ACC112 (cell line): ENCODE measurements at regions not wholly inside any gene's neighbourhood (a gene's known extent, or its start where the extent isn't known, plus 50 kb on each side); places are given as distances from the start of the nearest gene placed in this dataset.

Source experiments
- H2AFZ ChIP-seq: fragments of 200-600 bp; sonication (generic); one replicate; pipeline ENCODE4 v1.6.0; 2017; ENCODE audit warnings: antibody characterized with exemption, low read length; ENCODE audit not compliant: unreplicated experiment
- H3K27ac ChIP-seq: fragments of 200-600 bp; sonication (generic); 2 replicates; pipeline ENCODE4 v1.5.1; 2014; ENCODE audit warnings: low read depth, mild to moderate bottlenecking, antibody characterized with exemption, low read length, moderate library complexity
- H3K27me3 ChIP-seq: fragments of 200-600 bp; sonication (generic); 2 replicates; pipeline ENCODE4 v1.6.1; 2014; ENCODE audit warnings: mild to moderate bottlenecking, antibody characterized with exemption, low read length, moderate library complexity, mixed read lengths; ENCODE audit not compliant: insufficient read depth
- H3K36me3 ChIP-seq: fragments of 200-600 bp; sonication (generic); 2 replicates; pipeline ENCODE4 v1.6.1; 2016; ENCODE audit warnings: mild to moderate bottlenecking, antibody characterized with exemption, low read length, moderate library complexity, mixed read lengths; ENCODE audit not compliant: insufficient read depth
- H3K4me1 ChIP-seq: fragments of 200-600 bp; sonication (generic); one replicate; pipeline ENCODE4 v1.6.1; 2016; ENCODE audit warnings: low read length, mixed read lengths; ENCODE audit not compliant: insufficient read depth, unreplicated experiment, control insufficient read depth
- H3K4me3 ChIP-seq: fragments of 200-600 bp; sonication (generic); 2 replicates; pipeline ENCODE4 v1.5.1; 2014; ENCODE audit warnings: mild to moderate bottlenecking, low read depth, low read length
- H3K79me2 ChIP-seq: fragments of 200-600 bp; sonication (generic); one replicate; pipeline ENCODE4 v1.6.0; 2016; ENCODE audit warnings: low read length; ENCODE audit not compliant: control insufficient read depth, unreplicated experiment, insufficient read depth

DNA sequence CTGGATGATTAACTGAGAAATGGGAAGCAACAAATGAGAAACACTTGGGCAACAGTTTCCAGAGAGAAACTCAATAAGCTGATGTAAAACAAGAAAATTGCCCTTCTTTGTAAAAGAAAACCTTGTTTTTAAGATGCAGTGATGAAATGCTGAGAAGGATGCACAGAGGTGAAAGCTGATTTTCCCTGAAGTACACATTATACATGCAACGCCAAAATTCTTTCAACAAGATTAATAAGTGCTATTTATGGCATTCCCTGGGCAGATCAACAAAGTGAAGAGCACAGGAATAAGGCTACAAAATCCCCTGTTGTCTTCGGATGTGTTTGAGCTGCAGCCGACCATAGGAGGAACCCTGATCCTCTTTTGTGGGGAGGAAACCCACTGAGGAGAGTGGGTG is 208.0 kb upstream of the ANKH start:
- no peaks in the 10 kb centered on the region for H3K4me1 ChIP-seq
- no peak overlapping the region for H3K27ac ChIP-seq
- H3K79me2 ChIP-seq, result no peaks in the 10 kb centered on the region
- H3K36me3 ChIP-seq, result no peaks in the 10 kb centered on the region
- H3K4me3 ChIP-seq, result no peak overlapping the region
- peaks cover 45% of the 10 kb centered on the region for H3K27me3 ChIP-seq
- H2AFZ ChIP-seq, result no peak overlapping the region

DNA sequence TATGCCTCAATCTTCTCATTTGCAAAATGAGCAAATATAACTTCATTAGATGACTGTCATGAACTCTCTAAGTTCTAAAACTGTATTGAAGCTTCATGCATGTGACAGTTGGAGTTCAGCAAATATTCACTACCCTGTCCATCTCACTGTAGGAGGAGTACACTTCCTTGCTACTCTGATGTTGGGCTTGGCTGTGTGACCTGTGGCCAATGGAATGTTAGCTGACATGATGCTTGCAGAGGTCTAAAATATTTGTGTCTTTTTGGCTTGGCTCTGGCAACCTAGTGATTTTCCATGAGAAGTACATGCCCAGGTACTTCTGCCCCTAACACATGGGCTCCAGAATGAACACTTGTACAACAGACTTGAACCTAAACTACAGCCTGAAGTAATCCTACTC is 203.1 kb upstream of the ANKH start:
- no peaks in the 10 kb centered on the region for H3K36me3 ChIP-seq
- no peak overlapping the region for H2AFZ ChIP-seq
- H3K4me1 ChIP-seq, result no peaks in the 10 kb centered on the region
- no peak overlapping the region for H3K27ac ChIP-seq
- peaks cover 23% of the 10 kb centered on the region for H3K27me3 ChIP-seq
- H3K79me2 ChIP-seq, result no peaks in the 10 kb centered on the region
- H3K4me3 ChIP-seq, result no peak overlapping the region

DNA sequence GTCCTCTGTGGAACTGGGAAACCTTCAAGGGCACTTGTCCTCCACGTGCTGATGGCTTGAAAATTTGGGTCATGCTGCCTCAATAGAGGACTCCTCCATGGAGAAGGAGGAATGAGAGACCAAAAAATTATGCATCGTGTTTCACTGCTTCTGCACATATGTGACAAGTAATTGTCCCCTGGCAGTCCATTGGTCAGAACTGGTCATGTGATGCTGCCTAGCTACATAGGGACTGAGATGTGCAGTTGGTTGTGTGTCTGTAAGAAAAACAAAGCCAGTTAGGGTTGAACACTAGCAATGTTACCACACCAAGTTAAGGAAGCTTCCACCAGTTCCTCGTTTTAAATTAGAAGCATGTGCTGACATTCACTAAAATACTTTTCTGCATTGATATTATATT is 201.9 kb upstream of the ANKH start:
- H3K27me3 ChIP-seq, result peaks cover 19% of the 10 kb centered on the region
- no peaks in the 10 kb centered on the region for H3K4me1 ChIP-seq
- H3K4me3 ChIP-seq, result no peak overlapping the region
- no peaks in the 10 kb centered on the region for H3K79me2 ChIP-seq
- no peak overlapping the region for H2AFZ ChIP-seq
- no peak overlapping the region for H3K27ac ChIP-seq
- no peaks in the 10 kb centered on the region for H3K36me3 ChIP-seq

DNA sequence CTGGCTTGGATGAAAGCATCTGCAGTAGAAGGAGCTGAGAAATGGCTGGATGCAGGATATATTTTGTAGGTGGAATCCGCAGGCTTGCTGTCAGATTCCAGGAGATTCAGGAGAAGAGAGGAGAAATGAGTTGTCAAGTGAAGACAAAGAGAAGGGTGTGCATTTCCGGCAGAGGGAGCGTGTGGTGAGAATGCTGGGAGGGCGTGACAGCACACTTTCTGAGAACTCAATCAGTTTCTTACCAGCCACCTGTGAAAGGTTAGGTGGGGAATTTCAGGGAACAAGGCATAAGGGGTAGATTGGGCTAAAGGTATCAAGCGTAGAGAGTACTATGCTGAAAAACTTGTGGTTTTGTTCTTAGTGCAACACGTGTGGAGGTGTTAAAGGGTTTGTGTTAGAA is 199.3 kb upstream of the ANKH start:
- Histone ChIP-seq H3K4me1 (no peaks in the 10 kb centered on the region), H3K27ac (no peak overlapping the region), H3K79me2 (no peaks in the 10 kb centered on the region), H3K36me3 (no peaks in the 10 kb centered on the region), H2AFZ (no peak overlapping the region), H3K27me3 (peaks cover 5% of the 10 kb centered on the region), H3K4me3 (no peak overlapping the region)

DNA sequence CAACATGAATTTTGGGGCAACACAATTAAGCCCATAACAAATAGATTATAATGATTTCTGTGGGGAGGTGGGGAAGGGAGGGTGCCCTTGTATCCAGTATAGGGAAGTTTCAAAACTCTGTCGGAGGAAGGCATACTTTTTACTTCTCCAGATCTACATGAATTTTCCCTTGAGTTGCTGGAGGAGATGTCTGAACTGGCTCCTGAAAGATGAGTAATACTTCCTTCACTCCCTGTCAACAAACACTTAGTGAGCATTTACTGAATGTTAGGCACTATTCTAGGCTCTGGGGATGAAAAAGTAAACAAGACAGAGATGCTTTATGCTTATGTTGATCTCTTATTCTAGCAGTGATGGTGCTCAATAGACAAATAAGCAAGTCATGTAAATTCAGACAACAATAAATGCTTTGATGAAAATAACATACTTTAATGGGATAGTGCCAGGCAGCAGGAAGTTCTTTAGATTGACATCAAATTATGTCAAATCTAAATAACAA is 197.9 kb upstream of the ANKH start:
- Histone ChIP-seq H3K27ac (no peak overlapping the region), H3K79me2 (no peaks in the 10 kb centered on the region), H2AFZ (no peak overlapping the region), H3K4me3 (no peak overlapping the region), H3K4me1 (no peaks in the 10 kb centered on the region), H3K36me3 (no peaks in the 10 kb centered on the region), H3K27me3 (peaks cover 5% of the 10 kb centered on the region; the same call in 1 of the 2 replicates)

DNA sequence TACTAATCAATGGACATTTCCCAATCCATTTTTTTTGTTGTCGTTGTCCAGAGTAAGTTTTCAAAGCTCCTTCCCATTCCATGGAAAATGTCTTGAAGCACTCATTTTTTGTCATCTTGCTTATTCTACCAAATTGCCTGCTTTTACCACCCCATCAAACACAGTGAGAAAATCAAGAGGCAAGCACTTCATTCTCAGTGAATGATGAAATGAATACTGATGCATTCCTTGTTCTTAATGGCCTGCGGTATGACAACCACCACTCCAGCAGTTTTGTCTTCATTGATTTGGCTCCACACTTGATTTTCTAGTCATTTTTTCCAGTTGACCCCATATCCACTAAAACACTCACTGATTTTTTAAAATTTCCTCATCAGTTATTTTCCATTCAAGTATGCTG is 193.5 kb upstream of the ANKH start:
- Histone ChIP-seq H3K4me1 (no peaks in the 10 kb centered on the region), H3K27ac (no peak overlapping the region), H3K4me3 (no peak overlapping the region), H3K27me3 (no peaks in the 10 kb centered on the region), H2AFZ (no peak overlapping the region), H3K36me3 (no peaks in the 10 kb centered on the region), H3K79me2 (no peaks in the 10 kb centered on the region)

- no peaks in the 10 kb centered on the region for H3K27me3 ChIP-seq
- H3K4me1 ChIP-seq, result no peaks in the 10 kb centered on the region
- no peak overlapping the region for H3K4me3 ChIP-seq
- no peaks in the 10 kb centered on the region for H3K79me2 ChIP-seq
- no peak overlapping the region for H2AFZ ChIP-seq
- H3K36me3 ChIP-seq, result no peaks in the 10 kb centered on the region
- no peak overlapping the region for H3K27ac ChIP-seq
Observed at GRCh38 chr5:15064396-15064795, 192.8 kb upstream of the ANKH start.

DNA sequence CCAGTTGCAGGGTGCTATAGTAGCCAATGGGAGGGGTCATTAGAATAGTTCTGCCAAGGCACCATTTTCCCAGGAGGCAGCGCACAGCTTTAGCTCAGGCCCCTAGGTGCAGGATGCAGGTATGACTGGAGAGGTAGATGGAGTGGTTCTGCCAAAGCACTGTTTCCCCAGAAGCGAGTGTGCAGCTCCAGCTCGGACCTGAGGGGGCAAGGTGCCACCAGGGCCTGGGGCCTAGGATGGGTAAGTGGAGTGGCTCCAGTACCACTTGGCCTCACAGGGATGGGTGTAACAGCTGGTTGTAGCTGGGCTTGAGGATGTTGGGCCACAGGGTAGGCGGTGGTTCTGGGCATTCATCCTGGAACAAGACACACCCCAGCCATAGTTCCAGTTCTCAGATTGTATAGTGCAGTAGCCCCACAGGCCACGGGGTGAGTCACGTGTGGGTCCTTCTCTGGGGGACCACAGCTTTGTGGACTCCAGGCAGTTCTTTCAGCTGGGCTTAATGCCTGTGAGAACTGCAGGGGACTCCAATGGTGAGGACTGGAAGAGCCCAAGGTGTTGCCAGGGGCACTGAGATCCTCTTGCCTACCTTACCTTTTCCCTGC is 185.5 kb upstream of the ANKH start:
- Histone ChIP-seq H3K79me2 (no peaks in the 10 kb centered on the region), H3K36me3 (no peaks in the 10 kb centered on the region), H3K4me1 (no peaks in the 10 kb centered on the region), H3K27me3 (peaks cover 16% of the 10 kb centered on the region), H3K27ac (no peak overlapping the region), H3K4me3 (no peak overlapping the region), H2AFZ (no peak overlapping the region)

- Histone ChIP-seq H3K36me3 (no peaks in the 10 kb centered on the region), H3K4me3 (no peak overlapping the region), H2AFZ (no peak overlapping the region), H3K4me1 (no peaks in the 10 kb centered on the region), H3K27ac (no peak overlapping the region), H3K79me2 (no peaks in the 10 kb centered on the region), H3K27me3 (peaks cover 63% of the 10 kb centered on the region)
Observed at GRCh38 chr5:15044521-15044920, 172.9 kb upstream of the ANKH start.

DNA sequence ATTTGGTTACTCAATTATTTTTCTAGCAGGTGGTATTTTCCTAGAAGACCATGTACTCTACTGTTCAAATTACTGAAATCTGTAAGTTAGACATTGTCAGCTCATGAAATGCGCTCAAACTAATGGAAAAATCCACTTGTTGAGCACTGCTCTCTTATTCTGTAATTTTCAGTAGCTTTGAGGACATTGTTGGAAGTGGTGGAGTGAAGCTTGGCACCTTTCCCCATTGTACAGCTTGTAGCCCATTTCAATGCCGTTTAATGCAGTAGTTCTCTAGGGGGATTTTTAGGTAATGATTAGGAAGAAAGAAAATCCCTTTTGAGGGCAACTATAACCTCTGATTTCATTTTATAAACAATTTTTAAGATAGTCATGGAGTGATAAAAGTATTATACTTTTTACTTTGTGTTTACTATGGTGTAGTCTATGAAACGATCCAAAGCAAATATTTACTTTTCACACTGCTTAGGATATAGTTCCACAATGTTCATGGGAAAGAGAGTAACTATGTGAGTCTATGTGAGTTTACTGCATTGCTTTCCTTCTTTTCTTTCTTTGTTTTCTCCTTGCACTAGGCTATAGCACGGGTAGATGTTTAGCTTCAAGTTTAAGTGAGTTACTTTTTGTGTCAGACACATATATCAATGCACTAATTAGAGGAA is 165.8 kb upstream of the ANKH start:
- Histone ChIP-seq H3K4me3 (no peak overlapping the region), H3K36me3 (no peaks in the 10 kb centered on the region), H3K27me3 (peaks cover 53% of the 10 kb centered on the region), H3K79me2 (no peaks in the 10 kb centered on the region), H3K27ac (no peak overlapping the region), H2AFZ (no peak overlapping the region), H3K4me1 (no peaks in the 10 kb centered on the region)

DNA sequence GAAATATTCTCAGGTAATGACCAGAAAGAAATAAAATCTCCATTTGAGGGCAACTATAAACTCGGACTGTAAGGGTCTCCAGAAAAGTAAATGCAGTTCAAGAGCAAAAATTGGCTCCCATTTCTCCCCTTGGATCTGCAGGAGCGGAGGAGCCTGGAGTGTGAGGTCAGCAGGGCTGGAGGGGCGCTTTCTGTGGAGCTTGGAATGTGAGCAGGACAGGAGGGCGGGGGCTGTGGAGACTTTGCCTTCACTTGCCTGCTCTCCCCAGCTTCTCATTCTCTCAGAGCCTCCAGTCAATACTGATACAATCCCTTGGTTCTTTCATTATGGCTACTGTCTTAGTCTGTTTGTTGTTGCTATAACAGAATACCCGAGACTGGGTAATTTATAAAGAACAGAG is 162.8 kb upstream of the ANKH start:
- H3K4me3 ChIP-seq, result no peak overlapping the region
- H3K79me2 ChIP-seq, result no peaks in the 10 kb centered on the region
- no peaks in the 10 kb centered on the region for H3K4me1 ChIP-seq
- H2AFZ ChIP-seq, result no peak overlapping the region
- no peak overlapping the region for H3K27ac ChIP-seq
- H3K27me3 ChIP-seq, result peaks cover 56% of the 10 kb centered on the region
- H3K36me3 ChIP-seq, result no peaks in the 10 kb centered on the region
